H9 (cell line): ENCODE measurements at regions not wholly inside any gene's neighbourhood (a gene's known extent, or its start where the extent isn't known, plus 50 kb on each side); places are given as distances from the start of the nearest gene placed in this dataset.

Experiments
- DNase-seq: peaks from one replicate; pipeline ENCODE4 v3.0.0-alpha.2; 2017
- H2AFZ ChIP-seq: one replicate; pipeline ENCODE4 v1.6.1; 2013; ENCODE audit warnings: mild to moderate bottlenecking, low read length, control low read depth, moderate library complexity
- H2AK5ac ChIP-seq: 2 replicates; pipeline ENCODE4 v1.6.1; 2013; ENCODE audit warnings: low read length, control low read depth, mixed read lengths; ENCODE audit not compliant: insufficient read length
- H2BK120ac ChIP-seq: one replicate; pipeline ENCODE4 v1.6.1; 2013; ENCODE audit warnings: low read depth, mild to moderate bottlenecking, low read length, control low read depth, inconsistent platforms; ENCODE audit not compliant: poor library complexity, severe bottlenecking
- H2BK12ac ChIP-seq: 2 replicates; pipeline ENCODE4 v1.6.1; 2013; ENCODE audit warnings: low read length, control low read depth, mixed read lengths, low read depth; ENCODE audit not compliant: insufficient read length
- H2BK15ac ChIP-seq: 2 replicates; pipeline ENCODE4 v1.6.1; 2013; ENCODE audit warnings: low read depth, low read length, control low read depth
- H2BK20ac ChIP-seq: one replicate; pipeline ENCODE4 v1.6.1; 2013; ENCODE audit warnings: low read depth, mild to moderate bottlenecking, low read length, control low read depth, inconsistent platforms; ENCODE audit not compliant: poor library complexity, severe bottlenecking
- H2BK5ac ChIP-seq: 2 replicates; pipeline ENCODE4 v1.6.1; 2013; ENCODE audit warnings: low read length, control low read depth, mixed read lengths; ENCODE audit not compliant: insufficient read length
- H3K14ac ChIP-seq: 2 replicates; pipeline ENCODE4 v1.6.1; 2013; ENCODE audit warnings: low read length, control low read depth; ENCODE audit not compliant: insufficient read depth
- H3K18ac ChIP-seq: 2 replicates; pipeline ENCODE4 v1.6.1; 2013; ENCODE audit warnings: low read depth, mild to moderate bottlenecking, mixed read lengths, low read length, control low read depth; ENCODE audit not compliant: insufficient read length
- H3K23ac ChIP-seq: 2 replicates; pipeline ENCODE4 v1.6.1; 2013; ENCODE audit warnings: low read length, control low read depth, mixed read lengths, low read depth; ENCODE audit not compliant: insufficient read length
- H3K23me2 ChIP-seq: 2 replicates; pipeline ENCODE4 v1.6.1; 2013; ENCODE audit warnings: low read depth, mild to moderate bottlenecking, mixed read lengths, low read length, control low read depth; ENCODE audit not compliant: insufficient read length, poor library complexity, severe bottlenecking
- H3K27ac ChIP-seq: 2 replicates; pipeline ENCODE4 v1.5.1; 2013; ENCODE audit warnings: low read length, control low read depth, mixed read lengths, low read depth; ENCODE audit not compliant: insufficient read length
- H3K27me3 ChIP-seq: 2 replicates; pipeline ENCODE4 v1.6.1; 2013; ENCODE audit warnings: low read length, control low read depth, inconsistent platforms; ENCODE audit not compliant: insufficient read depth
- H3K4ac ChIP-seq: 2 replicates; pipeline ENCODE4 v1.6.1; 2013; ENCODE audit warnings: low read depth, mild to moderate bottlenecking, control low read depth, inconsistent platforms, low read length, moderate library complexity
- H3K4me1 ChIP-seq: 2 replicates; pipeline ENCODE4 v1.6.1; 2013; ENCODE audit warnings: low read length, control low read depth, inconsistent platforms; ENCODE audit not compliant: insufficient read depth
- H3K4me2 ChIP-seq: 2 replicates; pipeline ENCODE4 v1.6.1; 2013; ENCODE audit warnings: low read length, control low read depth, mixed read lengths; ENCODE audit not compliant: insufficient read length, insufficient read depth
- H3K56ac ChIP-seq: 2 replicates; pipeline ENCODE4 v1.6.1; 2013; ENCODE audit warnings: low read depth, mild to moderate bottlenecking, mixed read lengths, low read length, control low read depth; ENCODE audit not compliant: insufficient read length
- H3K79me1 ChIP-seq: 2 replicates; pipeline ENCODE4 v1.6.1; 2013; ENCODE audit warnings: low read depth, mild to moderate bottlenecking, moderate library complexity, low read length, control low read depth, inconsistent platforms; ENCODE audit not compliant: insufficient read depth, poor library complexity, severe bottlenecking
- H3K79me2 ChIP-seq: 2 replicates; pipeline ENCODE4 v1.6.1; 2013; ENCODE audit warnings: low read length, control low read depth, inconsistent platforms; ENCODE audit not compliant: insufficient read depth
- H3K9ac ChIP-seq: 2 replicates; pipeline ENCODE4 v1.6.1; 2013; ENCODE audit warnings: low read length, control low read depth, mixed read lengths; ENCODE audit not compliant: insufficient read length; ENCODE audit errors: extremely low read depth
- H3K9me3 ChIP-seq: one replicate; pipeline ENCODE4 v1.6.1; 2013; ENCODE audit warnings: low read depth, low read length, inconsistent platforms; ENCODE audit not compliant: control insufficient read depth
- H3T11ph ChIP-seq: one replicate; pipeline ENCODE4 v1.6.1; 2013; ENCODE audit warnings: mild to moderate bottlenecking, low read length, control low read depth, inconsistent platforms
- H4K20me1 ChIP-seq: one replicate; pipeline ENCODE4 v1.6.1; 2013; ENCODE audit not compliant: control insufficient read depth, insufficient read length, insufficient read depth
- H4K5ac ChIP-seq: 2 replicates; pipeline ENCODE4 v1.6.1; 2013; ENCODE audit warnings: low read depth, mild to moderate bottlenecking, mixed read lengths, low read length, control low read depth; ENCODE audit not compliant: insufficient read length
- H4K8ac ChIP-seq: replicated peaks from 2 replicates; pipeline ENCODE4 v1.6.1; 2013; ENCODE audit warnings: low read length, control low read depth, mixed read lengths, low read depth; ENCODE audit not compliant: insufficient read length
- H4K91ac ChIP-seq: 2 replicates; pipeline ENCODE4 v1.6.1; 2013; ENCODE audit warnings: low read depth, mild to moderate bottlenecking, moderate library complexity, mixed read lengths, low read length, control low read depth; ENCODE audit not compliant: insufficient read length
- H3K27ac Mint-ChIP-seq, 3 experiments: 2 replicates in 2 of 3; 3 replicates in 1 of 3; pipeline ENCODE4 v1.8.0; 2020 to 2021; ENCODE audit warnings: mixed read lengths in 3 of 3, mild to moderate bottlenecking in 1 of 3, moderate library complexity in 1 of 3
- H3K27me3 Mint-ChIP-seq: 2 replicates; pipeline ENCODE4 v1.8.0; 2021; ENCODE audit warnings: low read depth, mild to moderate bottlenecking, moderate library complexity, mixed read lengths
- H3K36me3 Mint-ChIP-seq, 3 experiments: 2 replicates in 2 of 3; 3 replicates in 1 of 3; pipeline ENCODE4 v1.8.0; 2020 to 2021; ENCODE audit warnings: low read depth in 3 of 3, mixed read lengths in 3 of 3; ENCODE audit not compliant: insufficient read depth in 1 of 3
- H3K4me1 Mint-ChIP-seq, 2 experiments: 2 replicates each; pipeline ENCODE4 v1.8.0; 2020; ENCODE audit warnings: mixed read lengths in 2 of 2
- H3K4me3 Mint-ChIP-seq, 2 experiments: 2 replicates in 1 of 2; 3 replicates in 1 of 2; pipeline ENCODE4 v1.8.0; 2020 to 2021; ENCODE audit warnings: mild to moderate bottlenecking in 2 of 2, mixed read lengths in 2 of 2, moderate library complexity in 1 of 2
- H3K9me3 Mint-ChIP-seq, 2 experiments: 2 replicates in 1 of 2; 3 replicates in 1 of 2; pipeline ENCODE4 v1.8.0; 2020; ENCODE audit warnings: mild to moderate bottlenecking in 2 of 2, mixed read lengths in 2 of 2, moderate library complexity in 1 of 2
- WGBS: extraction: QIAGEN DNeasy Blood & Tissue Kit; methylation state at CpG from one replicate; pipeline ENCODE4 v1.1.7; 2013; ENCODE audit warnings: missing lambda C conversion rate, low lambda C conversion rate, mixed read lengths; ENCODE audit not compliant: insufficient read length; ENCODE audit errors: extremely low coverage; 5-methylcytosine and 5-hydroxymethylcytosine counted together
- TF ChIP-seq, protein P1 (sequence below): fragments of 200-600 bp; sonication (generic); conservative IDR thresholded peaks from 3 replicates; pipeline ENCODE4 v1.8.0; 2021; ENCODE audit warnings: antibody characterized with exemption, mild to moderate bottlenecking

DNA sequence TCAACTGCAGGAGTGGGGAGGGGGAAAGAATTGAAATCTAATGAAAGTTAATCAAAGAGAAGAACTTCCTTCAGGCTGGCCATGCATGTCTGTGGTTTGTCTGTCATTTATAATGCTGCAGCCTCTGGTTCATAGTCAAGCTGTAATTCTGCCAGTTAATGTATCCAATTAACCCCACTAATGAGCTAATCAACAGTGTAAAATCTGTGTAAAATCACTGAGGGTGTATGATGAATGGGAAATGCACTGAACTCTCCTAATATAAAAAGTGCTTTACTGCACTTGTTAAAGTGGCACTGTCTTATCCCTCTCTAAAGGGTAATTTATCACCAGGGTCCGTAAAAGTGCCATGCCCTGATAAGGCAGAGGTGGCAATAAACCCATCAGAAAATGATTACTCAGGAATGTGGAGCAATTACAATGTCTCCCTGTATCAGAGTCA is 798.1 kb downstream of the PDHA2 start:
- Histone ChIP-seq H2BK5ac (no peak overlapping the region), H3K18ac (no peak overlapping the region), H2BK12ac (no peak overlapping the region), H3K23me2 (no peaks in the 10 kb centered on the region), H3K27ac (no peak overlapping the region), H3K4ac (no peak overlapping the region), H3K9ac (no peak overlapping the region), H2BK15ac (no peak overlapping the region), H3T11ph (no peak overlapping the region), H3K23ac (no peak overlapping the region), H4K5ac (no peak overlapping the region), H2AFZ (no peak overlapping the region), H3K56ac (no peak overlapping the region), H4K91ac (no peak overlapping the region), H4K8ac (no peak overlapping the region), H2BK20ac (no peak overlapping the region), H3K79me1 (no peaks in the 10 kb centered on the region), H3K27me3 (no peaks in the 10 kb centered on the region; the same call in 1 of the 2 replicates), H4K20me1 (no peaks in the 10 kb centered on the region), H2BK120ac (no peak overlapping the region), H3K9me3 (no peaks in the 10 kb centered on the region), H2AK5ac (no peak overlapping the region), H3K79me2 (no peaks in the 10 kb centered on the region), H3K4me1 (no peaks in the 10 kb centered on the region), H3K14ac (no peak overlapping the region), H3K4me2 (no peak overlapping the region)
- no peaks in the 10 kb centered on the region for H3K27me3 Mint-ChIP-seq
- no peak overlapping the region for H3K4me3 Mint-ChIP-seq
- no CpG with 5 or more reads among the region's 1 CpG for WGBS
- H3K36me3 Mint-ChIP-seq: no peaks in the 10 kb centered on the region
- H3K27ac Mint-ChIP-seq: no peak overlapping the region; a peak in 1 of 7 replicates
- peaks cover 6 to 7% of the 10 kb centered on the region in 2 experiments for H3K4me1 Mint-ChIP-seq
- DNase-seq: no peak
- H3K9me3 Mint-ChIP-seq: 0 out of 5 replicates have a peak, but pooled peaks cover 0 to 2% of the 10 kb centered on the region in 2 experiments
- TF ChIP-seq, protein P1, sequence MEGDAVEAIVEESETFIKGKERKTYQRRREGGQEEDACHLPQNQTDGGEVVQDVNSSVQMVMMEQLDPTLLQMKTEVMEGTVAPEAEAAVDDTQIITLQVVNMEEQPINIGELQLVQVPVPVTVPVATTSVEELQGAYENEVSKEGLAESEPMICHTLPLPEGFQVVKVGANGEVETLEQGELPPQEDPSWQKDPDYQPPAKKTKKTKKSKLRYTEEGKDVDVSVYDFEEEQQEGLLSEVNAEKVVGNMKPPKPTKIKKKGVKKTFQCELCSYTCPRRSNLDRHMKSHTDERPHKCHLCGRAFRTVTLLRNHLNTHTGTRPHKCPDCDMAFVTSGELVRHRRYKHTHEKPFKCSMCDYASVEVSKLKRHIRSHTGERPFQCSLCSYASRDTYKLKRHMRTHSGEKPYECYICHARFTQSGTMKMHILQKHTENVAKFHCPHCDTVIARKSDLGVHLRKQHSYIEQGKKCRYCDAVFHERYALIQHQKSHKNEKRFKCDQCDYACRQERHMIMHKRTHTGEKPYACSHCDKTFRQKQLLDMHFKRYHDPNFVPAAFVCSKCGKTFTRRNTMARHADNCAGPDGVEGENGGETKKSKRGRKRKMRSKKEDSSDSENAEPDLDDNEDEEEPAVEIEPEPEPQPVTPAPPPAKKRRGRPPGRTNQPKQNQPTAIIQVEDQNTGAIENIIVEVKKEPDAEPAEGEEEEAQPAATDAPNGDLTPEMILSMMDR: no peak
